ENCODE measurements at regions not wholly inside any gene's neighbourhood (a gene's known extent, or its start where the extent isn't known, plus 50 kb on each side); places are given as distances from the start of the nearest gene placed in this dataset.
"Not testable (repeated sequence)": the region's sequence is repeated elsewhere in the genome, so short reads cannot be mapped to it uniquely, and the experiment has no call there.

- Mint-ChIP-seq H3K27me3 (peaks cover 6% of the 10 kb centered on the region), H3K4me3 (no peak overlapping the region), H3K36me3 (ENCODE audit: low read depth) (no peaks in the 10 kb centered on the region), H3K9me3 (no peaks in the 10 kb centered on the region), H3K4me1 (ENCODE audit: low read depth) (no peaks in the 10 kb centered on the region), H3K27ac (no peak overlapping the region)
- no peak for DNase-seq
Observed at GRCh38 chr13:78047151-78047550, 128.5 kb upstream of the EDNRB start.

GRCh38 chr13:78046331-78046730, 127.7 kb upstream of the EDNRB start:
- Mint-ChIP-seq H3K36me3 (ENCODE audit: low read depth) (no peaks in the 10 kb centered on the region), H3K27me3 (peaks cover 4% of the 10 kb centered on the region), H3K4me3 (no peak overlapping the region), H3K27ac (no peak overlapping the region), H3K9me3 (no peaks in the 10 kb centered on the region), H3K4me1 (ENCODE audit: low read depth) (no peaks in the 10 kb centered on the region)
- DNase-seq, result no peak

GRCh38 chr13:78045916-78046315, 127.3 kb upstream of the EDNRB start:
- peaks cover 4% of the 10 kb centered on the region for H3K27me3 Mint-ChIP-seq
- no peak overlapping the region for H3K4me3 Mint-ChIP-seq
- H3K27ac Mint-ChIP-seq, result no peak overlapping the region
- no peaks in the 10 kb centered on the region for H3K9me3 Mint-ChIP-seq
- no peaks in the 10 kb centered on the region for H3K36me3 Mint-ChIP-seq (ENCODE audit: low read depth)
- no peaks in the 10 kb centered on the region for H3K4me1 Mint-ChIP-seq (ENCODE audit: low read depth)
- no peak for DNase-seq

GRCh38 chr13:78041366-78041765, 122.7 kb upstream of the EDNRB start:
- not testable (repeated sequence) for H3K4me1 Mint-ChIP-seq (ENCODE audit: low read depth); H3K36me3 Mint-ChIP-seq (ENCODE audit: low read depth); H3K9me3 Mint-ChIP-seq; DNase-seq; H3K27ac Mint-ChIP-seq; H3K4me3 Mint-ChIP-seq; H3K27me3 Mint-ChIP-seq

GRCh38 chr13:78040205-78040830, 121.7 kb upstream of the EDNRB start:
- peaks cover 11% of the 10 kb centered on the region for H3K27me3 Mint-ChIP-seq
- H3K9me3 Mint-ChIP-seq, result no peaks in the 10 kb centered on the region
- no peak overlapping the region for H3K4me3 Mint-ChIP-seq
- no peaks in the 10 kb centered on the region for H3K36me3 Mint-ChIP-seq (ENCODE audit: low read depth)
- H3K4me1 Mint-ChIP-seq (ENCODE audit: low read depth), result no peaks in the 10 kb centered on the region
- no peak for DNase-seq
- H3K27ac Mint-ChIP-seq, result no peak overlapping the region

GRCh38 chr13:78036841-78037240, 118.2 kb upstream of the EDNRB start:
- DNase-seq, result no peak
- Mint-ChIP-seq H3K27me3 (peaks cover 13% of the 10 kb centered on the region), H3K4me1 (ENCODE audit: low read depth) (no peaks in the 10 kb centered on the region), H3K36me3 (ENCODE audit: low read depth) (no peaks in the 10 kb centered on the region), H3K9me3 (no peaks in the 10 kb centered on the region), H3K4me3 (no peak overlapping the region), H3K27ac (no peak overlapping the region)

GRCh38 chr13:78035500-78035899, 116.9 kb upstream of the EDNRB start:
- DNase-seq, result no peak
- Mint-ChIP-seq H3K27me3 (peaks cover 13% of the 10 kb centered on the region), H3K27ac (no peak overlapping the region), H3K9me3 (no peaks in the 10 kb centered on the region), H3K4me3 (no peak overlapping the region), H3K4me1 (ENCODE audit: low read depth) (no peaks in the 10 kb centered on the region), H3K36me3 (ENCODE audit: low read depth) (no peaks in the 10 kb centered on the region)

GRCh38 chr13:78033509-78033908, 114.9 kb upstream of the EDNRB start:
- Mint-ChIP-seq H3K27ac (no peak overlapping the region), H3K9me3 (no peaks in the 10 kb centered on the region), H3K36me3 (ENCODE audit: low read depth) (no peaks in the 10 kb centered on the region), H3K4me1 (ENCODE audit: low read depth) (no peaks in the 10 kb centered on the region), H3K4me3 (no peak overlapping the region), H3K27me3 (peaks cover 13% of the 10 kb centered on the region)
- DNase-seq, result no peak

- H3K4me1 Mint-ChIP-seq (ENCODE audit: low read depth), result no peaks in the 10 kb centered on the region
- DNase-seq, result no peak
Observed at GRCh38 chr13:78032132-78032531, 113.5 kb upstream of the EDNRB start.

GRCh38 chr13:78030341-78030896, 111.8 kb upstream of the EDNRB start:
- Mint-ChIP-seq H3K27me3 (peaks cover 10% of the 10 kb centered on the region), H3K36me3 (ENCODE audit: low read depth) (no peaks in the 10 kb centered on the region), H3K4me3 (no peak overlapping the region), H3K27ac (no peak overlapping the region), H3K4me1 (ENCODE audit: low read depth) (no peaks in the 10 kb centered on the region), H3K9me3 (no peaks in the 10 kb centered on the region)
- no peak for DNase-seq

More at GRCh38 chr13:78032132-78032531, 113.5 kb upstream of the EDNRB start:
- Mint-ChIP-seq H3K27ac (no peak overlapping the region), H3K9me3 (no peaks in the 10 kb centered on the region), H3K36me3 (ENCODE audit: low read depth) (no peaks in the 10 kb centered on the region), H3K4me3 (no peak overlapping the region), H3K27me3 (peaks cover 13% of the 10 kb centered on the region)

- H3K36me3 Mint-ChIP-seq (ENCODE audit: low read depth), result no peaks in the 10 kb centered on the region
- H3K9me3 Mint-ChIP-seq, result no peaks in the 10 kb centered on the region
- peaks cover 10% of the 10 kb centered on the region for H3K27me3 Mint-ChIP-seq
- H3K27ac Mint-ChIP-seq, result no peak overlapping the region
- no peaks in the 10 kb centered on the region for H3K4me1 Mint-ChIP-seq (ENCODE audit: low read depth)
- no peak overlapping the region for H3K4me3 Mint-ChIP-seq
- no peak for DNase-seq
Observed at GRCh38 chr13:78029901-78030300, 111.3 kb upstream of the EDNRB start.

GRCh38 chr13:78028960-78029359, 110.3 kb upstream of the EDNRB start:
- Mint-ChIP-seq H3K36me3 (ENCODE audit: low read depth) (no peaks in the 10 kb centered on the region), H3K4me1 (ENCODE audit: low read depth) (no peaks in the 10 kb centered on the region), H3K4me3 (no peak overlapping the region), H3K9me3 (no peaks in the 10 kb centered on the region), H3K27me3 (peaks cover 10% of the 10 kb centered on the region), H3K27ac (no peak overlapping the region)
- DNase-seq, result no peak

GRCh38 chr13:78024996-78025395, 106.4 kb upstream of the EDNRB start:
- no peak overlapping the region for H3K27ac Mint-ChIP-seq
- H3K9me3 Mint-ChIP-seq, result no peaks in the 10 kb centered on the region
- no peaks in the 10 kb centered on the region for H3K36me3 Mint-ChIP-seq (ENCODE audit: low read depth)
- H3K4me3 Mint-ChIP-seq, result no peak overlapping the region
- no peak for DNase-seq
- peaks cover 16% of the 10 kb centered on the region for H3K4me1 Mint-ChIP-seq (ENCODE audit: low read depth)
- H3K27me3 Mint-ChIP-seq, result no peaks in the 10 kb centered on the region

GRCh38 chr13:78022164-78022877, 103.7 kb upstream of the EDNRB start:
- Mint-ChIP-seq H3K36me3 (ENCODE audit: low read depth) (no peaks in the 10 kb centered on the region), H3K4me3 (no peak overlapping the region), H3K27me3 (no peaks in the 10 kb centered on the region), H3K4me1 (ENCODE audit: low read depth) (peaks cover 16% of the 10 kb centered on the region), H3K9me3 (no peaks in the 10 kb centered on the region), H3K27ac (peak overlapping the region; percentile 64)
- peak; percentile 33 for DNase-seq

GRCh38 chr13:78020861-78021260, 102.2 kb upstream of the EDNRB start:
- H3K36me3 Mint-ChIP-seq (ENCODE audit: low read depth), result no peaks in the 10 kb centered on the region
- peaks cover 16% of the 10 kb centered on the region for H3K4me1 Mint-ChIP-seq (ENCODE audit: low read depth)
- H3K9me3 Mint-ChIP-seq, result no peaks in the 10 kb centered on the region
- H3K27me3 Mint-ChIP-seq, result no peaks in the 10 kb centered on the region
- H3K4me3 Mint-ChIP-seq, result no peak overlapping the region
- no peak overlapping the region for H3K27ac Mint-ChIP-seq
- DNase-seq, result no peak

Data from activated T-cell treated with anti-CD3 and anti-CD28 coated beads, Interleukin-2, amount 50 U/mL, for 24 hours (primary cell).